Aorta (tissue), 5 donors: ENCODE measurements at regions not wholly inside any gene's neighbourhood (a gene's known extent, or its start where the extent isn't known, plus 50 kb on each side); places are given as distances from the start of the nearest gene placed in this dataset.
"Not testable (repeated sequence)": the region's sequence is repeated elsewhere in the genome, so short reads cannot be mapped to it uniquely, and the experiment has no call there.

Experiments used
- ATAC-seq: fragments of 200-7000 bp; cut with Tn5 transposase; one replicate; pipeline ENCODE4 v1.9.1; 2022; ENCODE audit warnings: moderate library complexity; ENCODE audit not compliant: low FRiP score
- DNase-seq, 2 donors: peaks; one replicate each; pipeline ENCODE4 v3.0.0-alpha.2; 2020
- H3K27ac ChIP-seq, 2 donors: one replicate each; pipeline ENCODE4 v1.5.1; 2013; ENCODE audit warnings: low read length in 2 of 2, mild to moderate bottlenecking in 2 of 2, moderate library complexity in 2 of 2, control low read depth in 1 of 2, inconsistent platforms in 1 of 2, low read depth in 1 of 2
- H3K27me3 ChIP-seq, 2 donors: one replicate each; pipeline ENCODE4 v1.6.1; 2013; ENCODE audit warnings: control low read depth in 1 of 2, low read length in 1 of 2, mild to moderate bottlenecking in 1 of 2, moderate library complexity in 1 of 2; ENCODE audit not compliant: insufficient read depth in 2 of 2, control insufficient read depth in 1 of 2
- H3K36me3 ChIP-seq, 2 donors: one replicate each; pipeline ENCODE4 v1.6.1; 2013; ENCODE audit warnings: control low read depth in 1 of 2, low read length in 1 of 2, mild to moderate bottlenecking in 1 of 2; ENCODE audit not compliant: insufficient read depth in 2 of 2, control insufficient read depth in 1 of 2
- H3K4me1 ChIP-seq, 2 donors: one replicate each; pipeline ENCODE4 v1.6.1; 2013; ENCODE audit warnings: low read length in 2 of 2, control low read depth in 1 of 2, mild to moderate bottlenecking in 1 of 2, moderate library complexity in 1 of 2; ENCODE audit not compliant: insufficient read depth in 2 of 2, control insufficient read depth in 1 of 2
- H3K4me3 ChIP-seq, 2 donors: one replicate each; pipeline ENCODE4 v1.5.1; 2013; ENCODE audit warnings: low read length in 2 of 2, control low read depth in 1 of 2, mild to moderate bottlenecking in 1 of 2
- H3K9me3 ChIP-seq: one replicate; pipeline ENCODE4 v1.6.1; 2013; ENCODE audit warnings: mild to moderate bottlenecking, low read length; ENCODE audit not compliant: control insufficient read depth
- WGBS, 2 donors: extraction: QIAGEN DNeasy Blood & Tissue Kit; methylation state at CpG; one replicate each; pipeline ENCODE4 v1.1.7; 2013; 5-methylcytosine and 5-hydroxymethylcytosine counted together
- intact Hi-C, 2 donors: fragments of 100-400 bp; cut with DNase I; formaldehyde crosslinking; loops; one replicate each; pipeline versions ENCODE4 v1.14.2 to v1.15.0; 2022
- donor health status: healthy with polysubstance abuse.
- donor health status: Bipolar disorder and iron deficiency.
- donor health status: DM: no; HTN: no; CAD: no.
- donor health status: DM: no; HTN: no; CAD: no.
- donor health status: DM: yes; HTN: yes; CAD: no.

DNA sequence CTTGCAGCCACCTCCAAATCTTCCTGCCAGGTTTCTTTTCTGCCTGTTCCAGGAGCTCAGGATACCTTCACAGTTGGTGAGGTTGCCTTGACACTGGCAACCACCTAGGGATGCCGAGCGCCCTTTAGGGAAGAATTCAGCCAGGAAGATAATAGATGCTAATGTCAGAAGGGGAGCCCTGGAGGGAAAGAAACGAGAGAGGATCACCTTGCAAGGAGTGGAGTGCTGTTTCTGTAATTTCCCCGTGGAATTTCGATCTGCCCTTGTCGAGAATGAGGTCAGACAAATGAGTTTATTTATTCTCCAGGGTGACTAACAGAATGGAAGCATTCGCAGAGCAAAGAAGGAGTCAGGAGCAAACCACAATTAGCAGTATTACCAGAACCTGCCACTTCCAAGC, 315.8 kb upstream of the KAZN start:
- no peaks in the 10 kb centered on the region for H3K36me3 ChIP-seq
- intact Hi-C loops = no loop called here
- no peak for DNase-seq
- no peaks in the 10 kb centered on the region for H3K27me3 ChIP-seq
- no peak for ATAC-seq
- H3K4me1 ChIP-seq = no peaks in the 10 kb centered on the region
- peaks cover 6% of the 10 kb centered on the region for H3K9me3 ChIP-seq
- no peak overlapping the region for H3K4me3 ChIP-seq
- 36 to 48% methylated on average over 7 of the region's 7 CpGs for WGBS, 2 donors
- no peak overlapping the region for H3K27ac ChIP-seq

GRCh38 chr1:14285238-14285637, 313.2 kb upstream of the KAZN start:
- no peak overlapping the region for H3K4me3 ChIP-seq
- ATAC-seq = no peak
- H3K36me3 ChIP-seq = no peaks in the 10 kb centered on the region
- no peak overlapping the region for H3K27ac ChIP-seq
- peaks cover 6% of the 10 kb centered on the region for H3K9me3 ChIP-seq
- WGBS, 2 donors = 89 to 91% methylated on average over 2 of the region's 2 CpGs
- intact Hi-C loops = no loop called here
- no peaks in the 10 kb centered on the region for H3K4me1 ChIP-seq
- DNase-seq = no peak
- H3K27me3 ChIP-seq = no peaks in the 10 kb centered on the region

DNA sequence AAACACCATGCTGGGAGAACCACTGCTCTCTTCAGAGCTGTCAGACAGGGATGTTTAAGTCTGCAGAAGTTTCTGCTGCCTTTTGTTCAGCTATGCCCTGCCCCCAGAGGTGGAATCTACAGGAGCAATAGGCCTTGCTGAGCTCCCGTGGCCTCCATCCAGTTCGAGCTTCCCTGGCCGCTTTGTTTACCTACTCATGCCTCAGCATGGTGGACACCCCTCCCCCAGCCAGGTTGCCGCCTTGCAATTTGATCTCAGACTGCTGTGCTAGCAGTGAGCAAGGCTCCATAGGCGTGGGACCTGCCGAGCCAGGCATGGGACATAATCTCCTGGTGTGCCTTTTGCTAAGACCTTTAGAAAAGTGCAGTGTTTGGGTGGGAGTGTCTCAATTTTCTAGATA, 307.3 kb upstream of the KAZN start:
- H3K36me3 ChIP-seq, H3K9me3 ChIP-seq, DNase-seq, H3K4me1 ChIP-seq, intact Hi-C loops, H3K4me3 ChIP-seq, ATAC-seq, H3K27ac ChIP-seq, H3K27me3 ChIP-seq: not testable (repeated sequence)
- WGBS, 2 donors = 55 to 65% methylated on average over 6 of the region's 6 CpGs

GRCh38 chr1:14292520-14292919, 306.0 kb upstream of the KAZN start:
- Histone ChIP-seq H3K4me3 (no peak overlapping the region), H3K27me3 (no peaks in the 10 kb centered on the region), H3K9me3 (no peaks in the 10 kb centered on the region), H3K4me1 (no peaks in the 10 kb centered on the region), H3K27ac (no peak overlapping the region), H3K36me3 (peaks cover 0 to 2% of the 10 kb centered on the region in 2 donors)
- no peak for ATAC-seq
- intact Hi-C loops = no loop called here
- WGBS, 2 donors = 96 to 100% methylated on average over 7 of the region's 7 CpGs
- DNase-seq = no peak

GRCh38 chr1:14294006-14294405, 304.5 kb upstream of the KAZN start:
- Histone ChIP-seq H3K9me3 (no peaks in the 10 kb centered on the region), H3K27me3 (peaks cover 0 to 2% of the 10 kb centered on the region in 2 donors), H3K27ac (no peak overlapping the region), H3K4me1 (no peaks in the 10 kb centered on the region), H3K4me3 (no peak overlapping the region), H3K36me3 (peaks cover 0 to 2% of the 10 kb centered on the region in 2 donors)
- ATAC-seq (no peak), DNase-seq (no peak)
- intact Hi-C loops = no loop called here
- 90 to 94% methylated on average over 5 of the region's 5 CpGs for WGBS, 2 donors

DNA sequence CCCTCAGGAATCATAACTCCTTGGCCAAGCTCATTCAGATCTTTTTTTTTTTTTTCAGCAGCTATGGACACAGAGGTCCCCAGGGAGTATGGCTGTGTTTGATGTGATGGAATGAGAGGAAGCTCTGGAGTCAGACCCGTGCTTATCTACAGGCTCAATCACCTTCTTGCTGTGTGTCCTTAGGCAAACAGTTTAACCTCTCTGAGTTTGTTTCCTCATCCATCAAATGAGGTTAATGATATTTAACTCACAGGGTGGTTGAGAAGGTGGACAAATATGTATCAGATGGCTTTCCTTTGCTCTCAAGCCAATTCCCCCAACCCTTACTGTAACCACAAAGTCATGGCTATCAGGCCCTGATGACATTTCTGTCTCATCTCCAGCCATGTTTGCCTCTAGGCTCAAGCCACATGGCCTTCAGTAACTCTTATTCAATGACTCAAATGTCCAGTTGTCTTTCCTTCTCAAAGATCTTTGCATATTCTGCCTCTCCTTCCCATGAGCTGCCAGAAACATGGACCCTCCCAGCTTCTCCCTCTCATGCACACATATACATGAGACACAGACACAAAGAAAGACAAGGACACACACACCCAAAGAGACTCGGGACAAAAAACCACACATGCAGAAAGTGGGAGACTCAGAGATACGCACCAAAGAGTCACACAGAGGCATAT, 303.5 kb upstream of the KAZN start:
- Histone ChIP-seq H3K36me3 (peaks cover 0 to 2% of the 10 kb centered on the region in 2 donors), H3K4me1 (no peaks in the 10 kb centered on the region), H3K9me3 (no peaks in the 10 kb centered on the region), H3K27me3 (peaks cover 0 to 2% of the 10 kb centered on the region in 2 donors), H3K4me3 (no peak overlapping the region), H3K27ac (no peak overlapping the region)
- WGBS, 2 donors = 68 to 70% methylated on average over 3 of the region's 3 CpGs
- ATAC-seq (no peak), DNase-seq (no peak)
- intact Hi-C loops = no loop called here

- intact Hi-C loops = no loop called here
- ATAC-seq (no peak), DNase-seq (no peak)
- Histone ChIP-seq H3K9me3 (no peaks in the 10 kb centered on the region), H3K36me3 (peaks cover 0 to 2% of the 10 kb centered on the region in 2 donors), H3K27me3 (peaks cover 0 to 2% of the 10 kb centered on the region in 2 donors), H3K4me3 (no peak overlapping the region), H3K4me1 (no peaks in the 10 kb centered on the region), H3K27ac (no peak overlapping the region)
- WGBS, 2 donors = 54 to 72% methylated on average over 3 of the region's 3 CpGs
Observed at GRCh38 chr1:14296795-14297194, 301.7 kb upstream of the KAZN start.

GRCh38 chr1:14297356-14297755, 301.1 kb upstream of the KAZN start:
- 91 to 94% methylated on average over 3 of the region's 3 CpGs for WGBS, 2 donors
- Histone ChIP-seq H3K4me3 (no peak overlapping the region), H3K36me3 (peaks cover 0 to 2% of the 10 kb centered on the region in 2 donors), H3K4me1 (no peaks in the 10 kb centered on the region), H3K27me3 (peaks cover 0 to 2% of the 10 kb centered on the region in 2 donors), H3K9me3 (no peaks in the 10 kb centered on the region), H3K27ac (no peak overlapping the region)
- ATAC-seq = no peak
- no peak for DNase-seq
- intact Hi-C loops = no loop called here

DNA sequence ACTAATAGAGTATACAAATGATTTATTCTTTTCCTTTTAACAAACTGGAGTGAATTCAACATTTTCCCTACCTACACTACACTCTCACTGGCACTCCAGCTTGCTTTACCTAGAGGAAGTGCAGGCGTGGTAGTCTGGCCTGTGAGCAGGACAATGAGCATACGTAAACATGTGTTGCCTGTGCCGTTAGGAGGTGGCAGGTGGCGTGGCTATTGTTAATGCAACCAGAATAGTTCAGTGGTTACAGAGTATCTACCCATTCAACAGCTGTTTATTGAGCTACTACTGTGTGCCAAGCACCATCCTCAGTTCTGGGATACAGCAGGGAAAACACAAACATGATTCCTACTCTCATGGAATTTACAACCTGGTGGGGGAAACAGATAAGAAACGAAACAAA, 299.7 kb upstream of the KAZN start:
- ATAC-seq = no peak
- H3K4me3 ChIP-seq = no peak overlapping the region
- H3K27ac ChIP-seq = no peak overlapping the region
- DNase-seq = no peak
- peaks cover 0 to 2% of the 10 kb centered on the region in 2 donors for H3K27me3 ChIP-seq
- no peaks in the 10 kb centered on the region for H3K4me1 ChIP-seq
- 91 to 92% methylated on average over 5 of the region's 5 CpGs for WGBS, 2 donors
- intact Hi-C loops = no loop called here
- H3K9me3 ChIP-seq = no peaks in the 10 kb centered on the region
- peaks cover 0 to 2% of the 10 kb centered on the region in 2 donors for H3K36me3 ChIP-seq
